HepG2 (cell line): ENCODE measurements at regions not wholly inside any gene's neighbourhood (a gene's known extent, or its start where the extent isn't known, plus 50 kb on each side); places are given as distances from the start of the nearest gene placed in this dataset.

Experiments used
- ATAC-seq: fragments of 200-7000 bp; cut with Tn5 transposase; 3 replicates; pipeline ENCODE4 v1.9.1; 2020; ENCODE audit warnings: mild to moderate bottlenecking, moderate library complexity
- BruUV-seq: library from RNA; stranded (reverse); fragments of 400-500 nt; replicated peaks from 2 replicates; lab custom pipeline; 2021; lab: Mats Ljungman, UMichigan
- CTCF ChIA-PET: fragments of 300-600 bp; formaldehyde crosslinking; extraction: SDS; loops from one replicate; lab custom pipeline; 2021; ENCODE audit warnings: low total read pairs, inconsistent platforms, low intra/inter-chr PET ratio; lab: Yijun Ruan, JAX
- POLR2A ChIA-PET: fragments of 350-600 bp; sonication (Branson Sonifier 250); formaldehyde crosslinking; loops from one replicate; lab custom pipeline; 2020; ENCODE audit warnings: antibody characterized with exemption, inconsistent platforms; lab: Yijun Ruan, JAX
- DNase-seq: peaks from one replicate; pipeline ENCODE4 v3.0.0-alpha.2; 2015; ENCODE audit warnings: low spot score
- FAIRE-seq: peaks from 3 replicates; lab custom pipeline; 2011; peaks lifted over from hg19 to GRCh38; lab: Jason Lieb, UNC
- H2AFZ ChIP-seq: one replicate; pipeline ENCODE4 v1.6.1; 2011; ENCODE audit warnings: low read length, inconsistent platforms
- H3K27ac ChIP-seq: fragments of 300-600 bp; 3 replicates; pipeline ENCODE4 v1.8.0; 2011; ENCODE audit warnings: mixed run types, mild to moderate bottlenecking, mixed read lengths, low read length, inconsistent platforms; ENCODE audit not compliant: insufficient read depth; ENCODE audit errors: extremely low read length
- H3K27me3 ChIP-seq, 2 experiments: fragments of 200-600 bp in 1 of 2; 2 replicates in 1 of 2; 3 replicates in 1 of 2; pipeline versions ENCODE4 v1.6.0 to v1.8.0; 2011; ENCODE audit warnings: low read length in 2 of 2, mild to moderate bottlenecking in 2 of 2, moderate library complexity in 2 of 2, inconsistent platforms in 1 of 2; ENCODE audit not compliant: insufficient read depth in 2 of 2, control insufficient read depth in 1 of 2
- H3K36me3 ChIP-seq, 2 experiments: fragments of 200-600 bp in 1 of 2; replicated peaks in 1 of 2; 2 replicates in 1 of 2; 3 replicates in 1 of 2; pipeline versions ENCODE4 v1.5.1 to v1.8.0; 2011; ENCODE audit warnings: low read length in 2 of 2, inconsistent platforms in 1 of 2; ENCODE audit not compliant: insufficient read depth in 2 of 2, control insufficient read depth in 1 of 2
- H3K4me1 ChIP-seq: 2 replicates; pipeline ENCODE4 v1.5.1; 2012; ENCODE audit warnings: low read length, inconsistent platforms; ENCODE audit not compliant: insufficient read depth
- H3K4me2 ChIP-seq: 2 replicates; pipeline ENCODE4 v1.6.0; 2011; ENCODE audit warnings: low read depth, low read length, inconsistent platforms
- H3K4me3 ChIP-seq, 3 experiments: fragments of 200-600 bp in 1 of 3; sonication (generic), shearing (Covaris generic) in 1 of 3; replicated peaks in 1 of 3; 2 replicates each; pipeline ENCODE4 v1.5.1; 2011 to 2016; ENCODE audit warnings: low read length in 3 of 3, inconsistent platforms in 2 of 3, low read depth in 2 of 3, mild to moderate bottlenecking in 2 of 3, control low read depth in 1 of 3, mixed read lengths in 1 of 3; ENCODE audit not compliant: insufficient read depth in 1 of 3
- H3K79me2 ChIP-seq: one replicate; pipeline ENCODE4 v1.6.1; 2011; ENCODE audit warnings: low read length, inconsistent platforms; ENCODE audit not compliant: insufficient read depth
- H3K9ac ChIP-seq: 2 replicates; pipeline ENCODE4 v1.6.0; 2011; ENCODE audit warnings: mild to moderate bottlenecking, low read depth, low read length, inconsistent platforms; ENCODE audit not compliant: insufficient read depth
- H3K9me3 ChIP-seq: 2 replicates; pipeline ENCODE4 v1.5.1; 2012; ENCODE audit warnings: mild to moderate bottlenecking, low read length
- H4K20me1 ChIP-seq: 2 replicates; pipeline ENCODE4 v1.6.0; 2011; ENCODE audit warnings: inconsistent platforms, mild to moderate bottlenecking, low read length, moderate library complexity; ENCODE audit not compliant: insufficient read depth
- ESRRA ChIP-seq: sonication (generic); formaldehyde crosslinking; IDR thresholded peaks from 2 replicates; pipeline ENCODE4 v1.5.1; 2020; ENCODE audit warnings: mild to moderate bottlenecking, low read depth, missing genetic modification reagents
- EZH2 ChIP-seq: conservative IDR thresholded peaks from 2 replicates; pipeline ENCODE4 v1.6.1; 2012; ENCODE audit warnings: mild to moderate bottlenecking, low read depth, low read length, moderate library complexity
- KAT8 ChIP-seq: IDR thresholded peaks from 2 replicates; pipeline ENCODE4 v1.6.1; 2016; ENCODE audit warnings: missing genetic modification reagents, missing compliant biosample characterization
- MAFK ChIP-seq, 2 experiments: IDR thresholded peaks in 1 of 2; conservative IDR thresholded peaks in 1 of 2; 2 replicates each; pipeline ENCODE4 v1.6.1; 2011; ENCODE audit warnings: improper control_type of control experiment in 2 of 2, low read length in 2 of 2
- NCOA2 ChIP-seq: sonication (generic); formaldehyde crosslinking; IDR thresholded peaks from 2 replicates; pipeline ENCODE4 v1.8.0; 2022; ENCODE audit warnings: inconsistent platforms
- NFKB2 ChIP-seq: sonication (generic); formaldehyde crosslinking; IDR thresholded peaks from 2 replicates; pipeline ENCODE4 v1.4.0; 2020; ENCODE audit warnings: missing genetic modification reagents, borderline replicate concordance
- RARA ChIP-seq: IDR thresholded peaks from 2 replicates; pipeline ENCODE4 v1.6.1; 2016; ENCODE audit warnings: missing genetic modification reagents, missing compliant biosample characterization
- ZFP36L1 ChIP-seq: sonication (generic); formaldehyde crosslinking; IDR thresholded peaks from 2 replicates; pipeline ENCODE4 v1.8.0; 2022; ENCODE audit warnings: mild to moderate bottlenecking, missing genetic modification reagents, moderate library complexity
- ZNF543 ChIP-seq: sonication (generic); formaldehyde crosslinking; IDR thresholded peaks from 2 replicates; pipeline ENCODE4 v1.4.0; 2020; ENCODE audit warnings: mild to moderate bottlenecking, missing genetic modification reagents
- WGBS: methylation state at CpG from one replicate; pipeline ENCODE4 v1.1.6; 2017; ENCODE audit warnings: low lambda C conversion rate; 5-methylcytosine and 5-hydroxymethylcytosine counted together
- in situ Hi-C: cut with HindIII; loops from 2 replicates; pipeline ENCODE4 v1.10.0; 2017; ENCODE audit warnings: low pct_unique_long_range_greater_than_20kb; ENCODE audit not compliant: extremely low pct_ligation_motif_present
- intact Hi-C: fragments of 100-400 bp; cut with micrococcal nuclease; formaldehyde crosslinking; loops from one replicate; pipeline ENCODE4 v1.10.0; 2022; ENCODE audit not compliant: unreplicated experiment
- TF ChIP-seq, protein P1 (sequence below): sonication (generic); formaldehyde crosslinking; IDR thresholded peaks from 2 replicates; pipeline ENCODE4 v1.5.0; 2020; ENCODE audit warnings: mild to moderate bottlenecking, missing genetic modification reagents, moderate library complexity
- TF ChIP-seq, protein P2 (sequence below): IDR thresholded peaks from 2 replicates; pipeline ENCODE4 v1.6.1; 2016; ENCODE audit warnings: missing genetic modification reagents, missing compliant biosample characterization
- TF ChIP-seq, protein P3 (sequence below): IDR thresholded peaks from 2 replicates; pipeline ENCODE4 v1.6.1; 2012; ENCODE audit warnings: low read depth, low read length, improper control_type of control experiment

DNA sequence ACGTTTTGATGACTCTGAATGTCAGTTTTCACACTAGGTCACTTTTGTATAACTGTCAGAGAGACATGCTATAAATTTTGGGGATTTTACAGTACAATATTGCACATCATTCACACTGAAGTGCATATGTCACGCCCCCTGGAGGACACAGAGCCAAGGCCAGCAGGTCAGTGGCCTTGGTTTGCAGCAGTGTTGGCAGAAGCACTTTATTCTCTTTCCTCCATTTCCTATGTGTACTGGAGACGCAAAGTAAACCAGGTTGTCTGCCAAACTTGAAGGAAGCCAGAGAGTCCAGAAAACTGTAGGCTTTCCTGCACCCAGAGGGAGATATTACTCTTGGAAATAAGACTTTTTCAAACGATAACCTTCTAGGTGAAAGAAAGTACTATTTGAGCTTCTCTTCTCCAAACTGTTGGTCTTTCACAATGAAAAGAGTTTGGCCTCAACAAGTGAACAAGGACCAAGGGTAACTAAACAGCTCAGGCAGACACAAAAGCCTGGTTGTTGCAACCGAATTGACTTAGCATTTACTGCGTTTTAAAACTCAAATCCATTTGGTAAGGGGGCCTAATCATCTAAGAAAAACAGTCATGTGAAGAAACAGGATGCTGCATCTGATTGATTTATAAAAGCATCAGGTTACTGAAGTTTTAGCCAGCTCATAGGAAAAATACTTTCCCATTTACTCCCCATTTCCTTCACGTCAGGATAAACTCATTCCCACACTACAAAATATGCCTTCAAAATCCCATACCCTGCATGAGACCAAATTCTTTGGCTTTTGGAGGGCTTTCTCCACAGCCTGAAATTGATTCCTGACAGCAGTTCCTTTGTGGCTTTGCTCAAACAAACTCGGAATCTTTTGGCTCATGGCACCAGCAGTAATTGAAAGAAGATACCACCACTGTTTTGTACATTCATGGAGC, 83.0 kb upstream of the SEC61G start (continued):
- TF ChIP-seq NCOA2 (CRISPR knock-in tag), result peak; percentile 29; the same call in 1 of the 2 replicates
- TF ChIP-seq, protein P1, sequence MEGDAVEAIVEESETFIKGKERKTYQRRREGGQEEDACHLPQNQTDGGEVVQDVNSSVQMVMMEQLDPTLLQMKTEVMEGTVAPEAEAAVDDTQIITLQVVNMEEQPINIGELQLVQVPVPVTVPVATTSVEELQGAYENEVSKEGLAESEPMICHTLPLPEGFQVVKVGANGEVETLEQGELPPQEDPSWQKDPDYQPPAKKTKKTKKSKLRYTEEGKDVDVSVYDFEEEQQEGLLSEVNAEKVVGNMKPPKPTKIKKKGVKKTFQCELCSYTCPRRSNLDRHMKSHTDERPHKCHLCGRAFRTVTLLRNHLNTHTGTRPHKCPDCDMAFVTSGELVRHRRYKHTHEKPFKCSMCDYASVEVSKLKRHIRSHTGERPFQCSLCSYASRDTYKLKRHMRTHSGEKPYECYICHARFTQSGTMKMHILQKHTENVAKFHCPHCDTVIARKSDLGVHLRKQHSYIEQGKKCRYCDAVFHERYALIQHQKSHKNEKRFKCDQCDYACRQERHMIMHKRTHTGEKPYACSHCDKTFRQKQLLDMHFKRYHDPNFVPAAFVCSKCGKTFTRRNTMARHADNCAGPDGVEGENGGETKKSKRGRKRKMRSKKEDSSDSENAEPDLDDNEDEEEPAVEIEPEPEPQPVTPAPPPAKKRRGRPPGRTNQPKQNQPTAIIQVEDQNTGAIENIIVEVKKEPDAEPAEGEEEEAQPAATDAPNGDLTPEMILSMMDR (CRISPR knock-in tag), result peak; percentile 79
- TF ChIP-seq, protein P2, sequence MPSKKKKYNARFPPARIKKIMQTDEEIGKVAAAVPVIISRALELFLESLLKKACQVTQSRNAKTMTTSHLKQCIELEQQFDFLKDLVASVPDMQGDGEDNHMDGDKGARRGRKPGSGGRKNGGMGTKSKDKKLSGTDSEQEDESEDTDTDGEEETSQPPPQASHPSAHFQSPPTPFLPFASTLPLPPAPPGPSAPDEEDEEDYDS (CRISPR knock-in tag), result 0 out of 2 replicates have a peak, but pooled peaks have one; percentile 16
- peak; percentile 8; the same call in 1 of the 2 replicates for TF ChIP-seq RARA (CRISPR knock-in tag)
- TF ChIP-seq ZFP36L1 (CRISPR knock-in tag), result no peak
- no peak for TF ChIP-seq ZNF543
- peak; percentile 41; the same call in 1 of the 2 replicates for TF ChIP-seq KAT8

DNA sequence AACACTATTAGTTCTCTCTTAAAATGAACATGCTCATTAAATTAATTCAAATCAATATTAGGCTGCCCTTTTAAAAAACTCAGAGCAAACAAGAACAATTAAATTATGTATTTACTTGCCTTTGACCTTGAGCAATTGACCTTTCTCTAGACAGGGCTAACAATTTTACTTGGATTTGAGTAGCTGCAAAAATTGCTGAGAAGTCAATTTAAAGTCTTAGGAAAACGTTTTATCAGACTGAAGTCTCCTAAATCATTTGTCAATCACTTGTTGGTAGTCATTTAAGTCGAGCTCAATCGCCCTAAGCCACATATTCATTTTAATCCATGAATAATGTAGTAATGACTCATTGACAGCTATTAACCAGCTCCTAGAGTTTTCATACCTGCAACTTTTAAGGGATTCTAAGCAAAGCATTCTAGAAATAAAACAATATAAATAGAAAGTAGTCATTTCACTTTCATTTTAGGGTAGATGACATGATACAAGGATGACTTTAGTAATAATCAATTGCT, 84.9 kb upstream of the SEC61G start:
- no peak overlapping the region for H3K9ac ChIP-seq
- intact Hi-C loops (no loop called here), in situ Hi-C loops (loop anchor here (5.0 kb wide), 1 partner anchor 57 kb away; no protein-coding TSS in a partner anchor)
- FAIRE-seq, result no peak
- no peaks in the 10 kb centered on the region for H3K36me3 ChIP-seq
- BruUV-seq, result no TSS peak
- WGBS, result 5% methylated on average over 3 of the region's 3 CpGs
- H3K79me2 ChIP-seq, result no peaks in the 10 kb centered on the region
- no peaks in the 10 kb centered on the region for H3K9me3 ChIP-seq
- TF ChIP-seq, protein P3, sequence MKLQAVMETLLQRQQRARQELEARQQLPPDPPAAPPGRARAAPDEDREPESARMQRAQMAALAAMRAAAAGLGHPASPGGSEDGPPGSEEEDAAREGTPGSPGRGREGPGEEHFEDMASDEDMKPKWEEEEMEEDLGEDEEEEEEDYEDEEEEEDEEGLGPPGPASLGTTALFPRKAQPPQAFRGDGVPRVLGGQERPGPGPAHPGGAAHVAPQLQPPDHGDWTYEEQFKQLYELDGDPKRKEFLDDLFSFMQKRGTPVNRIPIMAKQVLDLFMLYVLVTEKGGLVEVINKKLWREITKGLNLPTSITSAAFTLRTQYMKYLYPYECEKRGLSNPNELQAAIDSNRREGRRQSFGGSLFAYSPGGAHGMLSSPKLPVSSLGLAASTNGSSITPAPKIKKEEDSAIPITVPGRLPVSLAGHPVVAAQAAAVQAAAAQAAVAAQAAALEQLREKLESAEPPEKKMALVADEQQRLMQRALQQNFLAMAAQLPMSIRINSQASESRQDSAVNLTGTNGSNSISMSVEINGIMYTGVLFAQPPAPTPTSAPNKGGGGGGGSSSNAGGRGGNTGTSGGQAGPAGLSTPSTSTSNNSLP, result no peak
- TF ChIP-seq ESRRA, result no peak
- no peak for TF ChIP-seq MAFK (conservative IDR thresholded peaks at IDR 0.05 in 1 of 2, IDR thresholded peaks at IDR 0.05 in 1 of 2; ENCODE audit: low read length in 2 of 2)
- no peak for TF ChIP-seq EZH2
- no peak for TF ChIP-seq NFKB2
- ChIA-PET CTCF (no interaction called here), POLR2A (no interaction called here)
- no peak overlapping the region for H3K4me2 ChIP-seq
- H4K20me1 ChIP-seq, result no peaks in the 10 kb centered on the region
- no peak for ATAC-seq
- H2AFZ ChIP-seq, result no peak overlapping the region
- H3K27ac ChIP-seq, result no peak overlapping the region
- DNase-seq, result no peak
- H3K27me3 ChIP-seq, result no peaks in the 10 kb centered on the region
- peaks cover 19% of the 10 kb centered on the region for H3K4me1 ChIP-seq
- H3K4me3 ChIP-seq, result no peak overlapping the region
